HG02943 (cell line): ENCODE measurements at regions not wholly inside any gene's neighbourhood (a gene's known extent, or its start where the extent isn't known, plus 50 kb on each side); places are given as distances from the start of the nearest gene placed in this dataset.

ENCODE experiments used
- ATAC-seq: cut with Tn5 transposase; IDR thresholded peaks from one replicate; pipeline ENCODE4 v1.9.1; 2021; ENCODE audit warnings: mild to moderate bottlenecking, low read depth, moderate library complexity; ENCODE audit not compliant: unreplicated experiment

DNA sequence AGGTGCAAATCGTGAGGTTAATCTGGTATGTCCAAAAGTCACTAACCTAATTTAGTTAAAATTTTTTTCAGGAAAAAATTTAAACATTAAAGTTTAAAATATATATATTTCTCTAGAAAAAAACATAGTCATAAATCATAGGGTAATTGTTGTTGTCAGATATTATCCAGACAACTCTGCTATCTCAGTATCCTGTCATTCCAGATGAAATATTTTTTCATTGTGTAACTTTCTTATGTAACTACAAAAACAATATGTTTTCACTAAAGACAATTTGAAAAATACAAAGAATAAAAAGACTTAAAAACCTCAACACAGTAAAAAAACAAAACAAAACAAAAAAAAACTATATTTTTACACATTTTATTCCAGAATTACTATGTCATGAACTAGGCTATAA lies 57.6 kb downstream of the TENT5A start:
- ATAC-seq: no peak

DNA sequence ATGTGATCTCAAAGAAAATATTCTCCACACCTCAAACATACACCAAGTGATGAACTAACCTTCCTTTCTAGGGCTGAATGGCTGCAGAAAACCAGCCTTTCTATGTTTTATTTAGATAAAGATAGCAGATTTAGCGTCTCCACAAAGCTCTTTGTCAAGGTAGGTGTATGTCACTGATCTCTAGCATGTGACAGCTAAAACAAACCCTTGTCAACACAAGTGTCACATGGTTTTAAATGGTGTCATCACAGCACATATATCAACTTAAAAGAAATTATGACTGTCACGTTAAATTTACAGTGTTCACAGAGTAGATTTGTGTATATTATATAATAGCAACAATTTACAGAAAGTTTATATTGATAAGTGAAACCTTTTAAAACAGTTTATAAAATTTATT lies 58.3 kb downstream of the TENT5A start:
- ATAC-seq: no peak

DNA sequence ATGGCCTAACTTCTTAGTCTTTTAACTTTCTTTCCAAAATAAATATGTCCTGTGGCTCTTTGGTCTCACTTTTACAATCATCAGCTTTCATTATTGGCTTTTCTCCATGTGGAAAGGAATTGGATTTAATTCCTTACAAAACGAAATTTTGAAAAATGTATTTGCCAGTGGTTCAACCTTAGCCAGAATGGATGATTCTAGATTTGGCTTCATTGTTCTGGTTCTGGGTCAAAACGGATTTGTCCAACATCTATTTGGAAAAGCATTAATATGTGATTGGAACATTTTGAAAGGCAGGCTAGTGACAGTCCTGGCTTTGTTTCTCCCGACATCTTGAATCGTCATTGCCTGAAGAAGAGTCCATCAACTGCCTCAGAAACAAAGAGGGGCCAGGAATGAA lies 59.2 kb downstream of the TENT5A start:
- ATAC-seq: no peak

DNA sequence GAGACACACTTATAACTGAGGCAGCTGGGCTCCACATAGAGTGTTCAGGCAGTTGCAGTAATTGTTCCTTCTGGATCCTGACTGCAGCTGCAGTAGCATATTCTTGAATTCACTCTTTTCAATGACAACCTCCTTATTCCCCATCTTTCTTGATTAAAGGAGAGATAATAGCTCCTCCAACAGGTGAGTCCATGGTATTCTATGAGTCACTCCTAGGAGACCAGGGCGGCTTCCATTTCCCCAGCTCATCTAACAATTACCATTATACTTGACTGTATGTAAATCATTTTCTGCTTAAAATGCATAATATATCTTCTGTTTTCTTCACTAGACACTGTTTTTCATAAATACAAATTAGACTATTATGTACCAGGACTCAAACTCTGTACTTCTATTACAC lies 62.4 kb downstream of the TENT5A start:
- ATAC-seq: no peak

DNA sequence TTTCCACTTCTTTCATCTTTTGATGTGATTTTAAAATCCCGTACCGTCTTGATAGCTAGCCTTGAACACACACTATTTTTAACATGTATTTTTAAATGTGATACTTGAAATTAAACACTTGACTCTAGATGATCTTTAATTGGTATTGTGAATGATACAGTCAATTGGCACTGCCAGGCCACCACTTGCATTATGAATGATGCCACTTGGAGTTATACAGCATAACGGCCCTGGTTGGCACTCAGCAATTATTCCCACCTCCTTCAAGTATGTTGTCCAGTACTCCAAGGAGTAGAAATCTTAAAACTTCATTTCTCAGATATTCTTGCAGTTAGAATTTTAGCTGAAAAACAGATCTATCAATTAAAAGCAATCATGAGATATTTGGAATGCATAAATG lies 62.9 kb downstream of the TENT5A start:
- ATAC-seq: no peak

DNA sequence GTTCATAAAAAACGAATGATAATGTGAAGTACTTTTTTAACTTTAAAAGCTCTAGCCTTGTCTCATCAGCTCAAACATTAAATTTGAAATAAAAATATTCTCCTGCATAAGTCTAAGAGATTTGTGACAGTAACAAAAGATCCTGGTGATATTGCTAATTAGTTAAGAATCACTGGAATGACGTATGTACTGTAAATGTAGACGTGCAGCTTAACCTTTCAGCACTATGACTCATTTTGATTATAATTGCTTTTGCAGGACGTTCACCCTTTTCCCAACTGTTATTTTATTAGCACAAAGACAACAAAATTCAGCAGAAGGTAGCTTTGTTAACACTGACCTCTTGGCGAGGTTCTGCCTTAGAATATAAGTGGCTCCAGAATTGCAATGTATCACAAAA lies 68.6 kb downstream of the TENT5A start:
- no peak for ATAC-seq

DNA sequence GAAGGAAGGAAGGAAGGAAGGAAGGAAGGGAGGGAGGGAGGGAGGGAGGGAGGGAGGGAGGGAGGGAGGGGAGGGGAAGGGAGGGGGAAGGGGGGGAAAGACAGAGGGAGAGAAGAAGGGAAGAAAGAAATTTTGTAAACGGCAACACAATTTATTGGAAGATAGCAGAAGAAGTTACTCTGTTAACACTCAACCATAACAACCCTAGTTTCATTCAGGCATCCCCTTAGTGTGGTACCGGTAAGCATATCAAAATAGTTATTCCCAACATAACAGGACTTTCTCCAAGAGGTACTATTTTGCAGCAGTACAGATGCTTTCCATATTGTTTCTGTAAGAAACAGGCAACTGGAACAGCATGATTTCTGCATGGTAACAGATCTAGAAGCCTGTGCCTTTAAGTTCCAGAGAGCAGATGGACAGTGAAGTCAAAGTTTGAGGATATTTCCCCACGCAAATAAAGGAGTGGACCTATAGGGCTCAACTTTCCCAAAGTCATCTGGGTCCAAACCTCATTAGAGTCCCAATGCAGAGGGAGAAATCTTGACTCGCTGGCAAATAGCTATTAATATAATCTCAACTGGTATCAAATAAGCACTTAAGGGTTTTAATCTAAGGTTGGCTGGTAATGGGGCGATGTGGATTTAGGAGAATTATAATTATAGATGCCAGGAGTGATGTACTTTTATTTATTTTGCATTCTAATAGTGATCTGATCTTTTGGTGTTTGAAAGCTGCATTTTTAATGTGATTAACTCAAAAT lies 69.4 kb downstream of the TENT5A start:
- ATAC-seq: no peak

DNA sequence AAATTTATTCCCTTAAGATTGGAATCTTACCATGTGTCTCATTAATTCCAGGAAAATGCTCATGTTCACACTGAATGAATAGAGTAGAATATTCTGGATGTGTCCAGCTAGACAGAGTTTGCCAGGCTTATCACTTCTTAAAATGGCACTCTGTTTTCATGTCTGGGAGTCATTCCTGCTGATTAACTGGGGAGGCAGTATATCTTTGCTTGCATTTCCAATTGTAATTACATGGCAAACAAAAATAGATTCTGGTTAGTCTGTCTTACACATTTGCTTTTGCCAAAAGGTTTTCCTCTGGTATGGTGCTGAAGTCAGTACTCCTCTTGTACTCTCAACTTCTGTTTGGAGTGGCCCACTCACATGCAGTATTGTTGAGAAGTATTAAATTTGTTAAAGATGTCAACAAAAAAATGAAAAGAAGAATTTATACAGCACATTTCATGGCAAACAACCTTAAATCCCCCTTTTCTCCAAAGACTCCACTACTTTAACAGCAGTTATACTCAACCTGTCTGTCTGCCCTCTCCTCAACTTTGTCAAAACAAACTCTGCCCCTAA lies 70.2 kb downstream of the TENT5A start:
- no peak for ATAC-seq

DNA sequence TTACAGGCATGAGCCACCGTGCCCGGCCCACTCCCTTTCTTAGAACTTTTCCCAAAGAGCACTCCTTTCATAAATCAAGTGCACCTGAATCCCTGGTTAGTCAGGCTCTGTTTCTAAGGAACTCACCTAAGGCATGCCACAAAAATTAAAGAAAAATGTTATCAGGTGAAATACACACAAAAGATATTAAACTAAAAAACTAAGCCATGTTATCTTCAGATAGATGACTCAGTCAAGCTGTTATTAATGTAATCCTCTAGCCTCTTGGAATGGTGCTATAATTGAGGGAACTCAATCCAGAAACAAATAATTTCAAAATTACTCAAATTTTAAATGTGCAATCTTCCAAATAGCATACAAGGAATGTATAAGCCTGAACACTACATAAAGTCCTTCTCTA lies 83.0 kb downstream of the TENT5A start:
- no peak for ATAC-seq

DNA sequence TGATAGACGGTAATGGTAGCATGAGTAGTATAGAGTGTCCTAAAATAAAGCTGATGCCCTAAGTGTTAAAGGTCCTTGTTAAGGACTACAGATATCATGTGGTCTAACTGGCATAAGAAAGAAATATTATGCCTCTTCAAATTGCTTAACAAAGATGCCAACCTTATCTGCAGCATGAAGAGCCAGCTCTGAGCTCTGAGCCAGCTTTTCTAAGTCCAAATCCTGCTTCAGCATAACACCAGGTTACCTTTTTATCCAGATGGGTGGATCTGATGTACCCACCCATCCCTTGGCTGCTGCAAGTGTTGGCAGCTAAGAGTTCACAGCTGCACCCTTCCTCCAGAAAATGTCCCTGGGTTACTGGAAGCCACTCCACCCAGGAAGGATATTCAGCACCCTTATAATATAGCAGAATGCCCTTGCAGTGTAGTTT lies 83.8 kb downstream of the TENT5A start:
- no peak for ATAC-seq

DNA sequence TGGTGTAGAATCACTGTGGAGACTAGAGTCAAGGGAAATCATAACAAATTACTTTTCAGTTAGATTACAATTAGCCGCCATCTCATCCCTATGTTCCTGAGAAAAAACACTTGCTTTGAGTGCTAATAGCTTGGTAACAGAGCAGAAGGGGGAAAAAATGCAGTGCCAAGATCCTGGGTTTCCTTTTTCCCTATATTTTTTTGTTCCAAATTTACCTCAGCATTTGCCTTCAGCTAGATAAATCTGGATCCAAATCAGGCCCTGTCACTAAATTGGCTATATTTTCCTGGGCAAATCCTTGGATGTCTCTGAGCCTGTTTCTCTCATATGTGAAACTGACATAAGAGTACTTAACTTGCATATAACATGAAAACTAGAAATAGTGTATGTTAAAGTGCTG lies 86.0 kb downstream of the TENT5A start:
- ATAC-seq: no peak

DNA sequence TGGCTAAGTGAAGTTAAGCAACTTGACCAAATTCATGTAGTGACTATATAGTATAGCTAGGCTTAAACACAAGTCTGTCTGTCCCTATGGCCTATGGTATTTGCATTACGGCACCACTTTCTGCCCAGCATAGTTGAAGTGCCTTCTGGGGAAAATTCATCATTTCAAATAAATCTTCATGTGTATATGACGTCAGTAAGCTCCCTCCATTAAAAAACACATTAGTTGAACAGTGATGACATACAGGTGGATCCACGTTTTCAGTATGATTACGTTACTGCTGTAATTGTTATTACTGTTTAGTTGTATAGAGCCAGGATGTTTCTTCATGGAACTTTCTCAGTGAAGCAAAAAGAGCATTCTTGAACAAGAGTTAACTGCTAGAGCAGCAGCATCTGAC lies 96.2 kb downstream of the TENT5A start:
- no peak for ATAC-seq

DNA sequence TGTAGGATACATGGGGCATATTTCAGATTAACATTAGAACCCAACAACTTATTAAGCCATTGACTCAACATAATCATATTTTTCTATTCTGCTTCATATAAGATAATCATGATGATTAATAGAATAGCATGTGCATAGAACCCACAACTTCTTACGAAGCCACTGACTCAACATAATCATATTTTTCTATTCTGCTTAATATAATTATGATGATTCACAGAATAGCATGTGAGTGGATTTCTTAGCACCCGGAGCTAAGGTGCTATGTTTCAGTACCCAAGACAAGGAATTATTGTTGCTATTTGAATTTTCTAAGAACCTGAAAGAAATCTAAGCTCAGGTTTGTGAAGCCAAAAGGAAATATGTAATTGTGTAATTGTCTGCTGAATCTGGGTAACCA lies 96.8 kb downstream of the TENT5A start:
- ATAC-seq: no peak

DNA sequence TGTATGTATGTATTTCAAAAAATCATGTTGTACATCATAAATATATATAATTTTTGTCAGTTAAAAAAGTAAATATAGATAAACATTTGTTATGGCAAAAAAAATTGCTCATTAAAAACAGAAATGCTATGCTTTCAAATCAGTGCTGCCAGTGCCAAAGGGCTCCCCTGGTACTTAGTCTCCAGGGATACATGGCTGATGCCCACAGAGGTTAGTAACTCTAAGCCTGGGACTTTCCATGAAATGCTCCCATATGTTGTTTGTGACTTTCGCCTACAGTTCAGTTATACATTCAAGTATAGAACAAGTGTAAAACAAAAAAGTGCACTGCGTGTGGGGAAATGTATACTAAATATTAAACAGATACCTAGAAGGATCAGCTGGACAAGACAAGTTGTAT lies 104.0 kb downstream of the TENT5A start:
- no peak for ATAC-seq

DNA sequence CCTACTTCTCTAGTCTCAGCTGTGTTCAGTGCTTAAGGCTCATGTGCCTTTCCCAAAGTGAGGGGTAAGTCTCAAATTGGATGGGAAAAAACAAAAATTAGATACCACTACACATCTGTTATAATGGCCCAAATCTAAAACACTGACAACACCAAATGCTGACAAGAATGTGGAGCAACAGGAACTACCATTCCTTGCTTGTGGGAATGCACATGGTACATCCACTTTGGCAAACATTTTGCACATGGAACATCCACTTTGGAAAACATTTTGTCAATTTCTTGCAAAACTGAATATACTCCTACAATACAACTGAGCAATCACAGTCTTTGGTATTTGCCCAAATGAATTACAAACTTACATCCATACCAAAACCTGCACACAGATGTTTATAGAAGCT lies 109.3 kb downstream of the TENT5A start:
- ATAC-seq: no peak

DNA sequence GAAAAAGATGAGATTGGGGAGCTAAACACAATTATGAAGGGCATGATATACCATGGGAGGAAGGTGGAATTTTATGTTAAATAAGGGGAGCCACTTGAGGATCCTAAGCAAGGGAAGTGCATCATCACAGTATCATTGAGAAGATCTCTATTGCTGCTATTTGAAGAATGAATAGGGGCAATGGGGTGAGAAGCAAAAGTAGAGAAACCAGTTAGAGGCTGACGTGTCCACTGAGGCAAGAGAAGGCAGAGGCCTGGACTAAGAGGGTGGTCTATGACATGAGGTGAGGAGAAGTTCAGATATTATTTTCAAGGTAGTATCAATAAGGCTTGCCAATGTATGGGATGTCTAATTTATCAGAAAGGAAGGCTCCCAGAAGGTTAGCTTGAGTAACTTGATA lies 111.6 kb downstream of the TENT5A start:
- ATAC-seq: no peak

DNA sequence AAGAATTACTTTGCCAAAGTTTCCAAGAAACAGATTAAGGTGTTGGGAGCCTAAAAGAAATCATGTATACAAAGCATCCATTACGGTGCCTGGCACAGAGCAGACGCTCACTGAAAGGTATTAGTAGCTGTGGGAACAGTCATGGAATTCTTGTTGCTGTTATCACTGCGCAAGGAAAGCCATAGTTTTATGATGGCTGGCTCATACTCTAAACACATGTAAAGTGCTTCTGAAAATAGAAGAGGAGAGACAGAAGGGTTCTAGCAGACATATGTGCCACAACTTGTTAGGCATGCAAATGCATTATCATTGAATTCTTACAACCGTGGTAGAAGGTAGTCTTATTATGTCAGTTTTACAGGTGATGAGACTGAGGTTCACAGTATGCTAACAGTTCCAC lies 112.4 kb downstream of the TENT5A start:
- ATAC-seq: no peak

DNA sequence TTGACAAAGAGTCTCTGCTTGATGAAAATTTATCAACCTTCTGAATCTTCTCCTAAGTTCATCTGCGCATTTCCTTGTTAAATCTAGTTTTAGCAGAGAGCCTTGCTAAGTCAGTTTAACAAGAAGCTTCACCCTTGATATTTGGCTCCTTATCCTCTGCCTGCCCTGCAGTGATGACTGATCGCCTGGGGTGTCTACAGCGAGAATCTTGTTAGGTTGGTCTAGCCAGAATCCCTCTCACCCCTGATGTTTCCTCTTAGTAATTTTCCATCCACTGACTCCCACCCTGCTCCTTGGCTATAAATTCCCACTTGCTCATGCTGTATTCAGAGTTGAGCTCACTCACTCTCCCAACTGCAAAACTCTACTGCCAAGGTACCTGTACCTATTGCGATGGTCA lies 114.1 kb downstream of the TENT5A start:
- no peak for ATAC-seq

DNA sequence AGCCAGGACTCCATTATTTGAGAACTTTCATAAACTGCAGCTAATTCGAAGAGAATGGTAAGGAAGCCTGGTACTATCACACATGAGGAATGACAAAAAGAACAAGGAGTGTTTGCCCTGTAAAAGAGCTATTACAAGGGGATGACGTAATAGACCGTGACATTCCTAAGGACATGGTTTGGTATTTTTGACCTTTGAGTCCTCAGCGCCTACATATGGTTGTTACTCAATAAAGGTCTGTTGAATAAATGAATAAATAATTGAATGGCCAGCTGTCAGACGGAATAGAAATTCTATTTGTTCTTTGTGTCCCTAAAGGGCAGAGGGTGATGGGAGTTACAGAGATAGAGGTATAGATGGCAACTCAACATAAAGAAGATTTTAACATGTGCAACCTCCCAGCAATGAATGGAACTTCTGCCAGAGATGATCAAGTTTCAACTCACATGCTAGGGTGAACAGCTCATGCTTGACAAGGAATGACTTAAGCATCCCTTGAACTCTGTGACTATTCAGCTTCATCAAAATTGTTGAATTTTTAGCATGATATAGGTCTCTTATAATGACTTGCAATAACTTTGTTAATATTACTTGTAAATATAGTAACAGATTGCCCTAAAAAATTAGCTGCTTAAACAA lies 115.4 kb downstream of the TENT5A start:
- no peak for ATAC-seq

DNA sequence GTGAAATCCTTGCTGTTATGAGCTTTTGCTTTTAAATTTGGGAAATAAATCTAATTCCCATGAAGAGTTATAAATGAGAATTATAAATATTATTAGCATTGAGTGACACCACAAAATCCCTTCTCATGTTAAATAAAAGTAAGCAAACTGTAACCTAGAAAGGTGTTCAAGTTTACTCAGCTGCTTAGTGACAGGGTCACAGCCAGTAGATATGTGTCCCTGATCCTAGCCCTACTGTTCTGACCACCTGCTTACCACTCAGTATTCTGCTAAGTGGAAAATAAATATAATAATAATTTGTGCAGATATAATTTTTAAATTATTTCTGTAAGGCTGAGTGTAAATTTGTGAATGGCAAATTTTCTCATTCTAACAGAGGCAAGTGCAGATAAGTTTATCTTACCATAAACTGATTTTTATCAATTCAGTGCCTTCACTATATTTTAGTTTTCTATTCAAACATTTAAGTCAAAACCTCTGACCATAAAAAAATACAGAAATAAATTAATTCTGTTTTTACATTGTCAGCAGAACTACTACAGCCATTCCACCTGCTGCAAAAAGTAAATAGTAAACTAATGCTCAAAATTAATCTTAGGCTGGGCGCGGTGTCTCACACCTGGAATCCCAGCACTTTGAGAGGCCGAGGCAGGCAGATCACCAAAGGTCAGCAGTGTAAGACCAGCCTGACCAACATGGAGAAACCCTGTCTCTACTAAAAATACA lies 118.2 kb downstream of the TENT5A start:
- ATAC-seq: no peak

DNA sequence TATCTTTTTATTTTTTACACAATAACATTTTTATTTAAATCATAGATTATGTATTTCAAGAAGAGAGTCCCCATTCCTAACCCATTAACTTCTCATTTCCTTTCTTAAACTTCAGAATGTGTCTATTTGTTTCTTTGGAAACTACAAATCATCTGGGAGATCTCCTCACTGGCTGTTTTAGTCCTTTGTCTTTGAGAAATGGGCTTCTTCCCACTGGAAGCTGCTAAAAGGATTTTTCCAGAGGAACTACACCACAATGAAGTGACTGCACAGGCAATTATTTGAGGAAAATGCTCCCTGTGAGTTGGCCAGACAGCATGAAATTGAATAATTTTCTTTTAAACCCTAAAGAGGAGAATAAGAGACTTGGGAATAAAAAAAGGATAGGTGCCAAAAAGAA lies 119.1 kb downstream of the TENT5A start:
- no peak for ATAC-seq
